Gastroesophageal sphincter (tissue), 4 donors: ENCODE measurements at regions not wholly inside any gene's neighbourhood (a gene's known extent, or its start where the extent isn't known, plus 50 kb on each side); places are given as distances from the start of the nearest gene placed in this dataset.

Experiments used
- ATAC-seq: fragments of 150-250 bp; one replicate; pipeline ENCODE4 v1.9.1; 2016; ENCODE audit warnings: mild to moderate bottlenecking, moderate library complexity
- H3K27ac ChIP-seq, 4 donors: fragments of 200-600 bp; sonication (generic) in 3 of 4; 1 replicate in 3 of 4; 2 replicates in 1 of 4; pipeline ENCODE4 v1.5.1; 2016 to 2019
- H3K27me3 ChIP-seq: fragments of 200-600 bp; sonication (generic); one replicate; pipeline ENCODE4 v1.5.1; 2019
- H3K36me3 ChIP-seq, 2 donors: fragments of 200-600 bp; sonication (generic); one replicate each; pipeline ENCODE4 v1.5.1; 2019; ENCODE audit warnings: control low read depth in 1 of 2
- H3K4me1 ChIP-seq, 3 donors: fragments of 200-600 bp; sonication (generic); 1 replicate in 2 of 3; 2 replicates in 1 of 3; pipeline ENCODE4 v1.5.1; 2016 to 2019; ENCODE audit warnings: control low read depth in 2 of 3
- H3K4me3 ChIP-seq, 2 donors: fragments of 200-600 bp; sonication (generic); one replicate each; pipeline ENCODE4 v1.5.1; 2019; ENCODE audit warnings: mild to moderate bottlenecking in 1 of 2, moderate library complexity in 1 of 2
- H3K9me3 ChIP-seq, 3 donors: fragments of 200-600 bp; sonication (generic); one replicate each; pipeline ENCODE4 v1.5.1; 2017 to 2019; ENCODE audit warnings: control low read depth in 2 of 3
- CTCF ChIP-seq, 4 experiments: fragments of 200-600 bp in 2 of 4; fragments of 450-650 bp in 2 of 4; sonication (generic) in 1 of 4; IDR thresholded peaks; one replicate each; pipeline ENCODE4 v1.5.1; 2017 to 2019; ENCODE audit warnings: antibody characterized with exemption in 4 of 4, mild to moderate bottlenecking in 2 of 4, moderate library complexity in 2 of 4
- EP300 ChIP-seq: sonication (generic); formaldehyde crosslinking; IDR thresholded peaks from one replicate; pipeline ENCODE4 v1.6.1; 2017; ENCODE audit warnings: antibody characterized with exemption, mild to moderate bottlenecking
- POLR2A ChIP-seq, 2 donors: fragments of 450-650 bp; IDR thresholded peaks; one replicate each; pipeline ENCODE4 v1.6.1; 2017; ENCODE audit warnings: antibody characterized with exemption in 2 of 2, mild to moderate bottlenecking in 2 of 2, moderate library complexity in 1 of 2
- POLR2AphosphoS5 ChIP-seq: sonication (generic); formaldehyde crosslinking; IDR thresholded peaks from one replicate; pipeline ENCODE4 v1.6.1; 2017; ENCODE audit warnings: antibody characterized with exemption
- WGBS, 2 donors: methylation state at CpG; one replicate each; pipeline ENCODE4 v1.1.5; 2018; ENCODE audit warnings: low coverage in 1 of 2; 5-methylcytosine and 5-hydroxymethylcytosine counted together

DNA sequence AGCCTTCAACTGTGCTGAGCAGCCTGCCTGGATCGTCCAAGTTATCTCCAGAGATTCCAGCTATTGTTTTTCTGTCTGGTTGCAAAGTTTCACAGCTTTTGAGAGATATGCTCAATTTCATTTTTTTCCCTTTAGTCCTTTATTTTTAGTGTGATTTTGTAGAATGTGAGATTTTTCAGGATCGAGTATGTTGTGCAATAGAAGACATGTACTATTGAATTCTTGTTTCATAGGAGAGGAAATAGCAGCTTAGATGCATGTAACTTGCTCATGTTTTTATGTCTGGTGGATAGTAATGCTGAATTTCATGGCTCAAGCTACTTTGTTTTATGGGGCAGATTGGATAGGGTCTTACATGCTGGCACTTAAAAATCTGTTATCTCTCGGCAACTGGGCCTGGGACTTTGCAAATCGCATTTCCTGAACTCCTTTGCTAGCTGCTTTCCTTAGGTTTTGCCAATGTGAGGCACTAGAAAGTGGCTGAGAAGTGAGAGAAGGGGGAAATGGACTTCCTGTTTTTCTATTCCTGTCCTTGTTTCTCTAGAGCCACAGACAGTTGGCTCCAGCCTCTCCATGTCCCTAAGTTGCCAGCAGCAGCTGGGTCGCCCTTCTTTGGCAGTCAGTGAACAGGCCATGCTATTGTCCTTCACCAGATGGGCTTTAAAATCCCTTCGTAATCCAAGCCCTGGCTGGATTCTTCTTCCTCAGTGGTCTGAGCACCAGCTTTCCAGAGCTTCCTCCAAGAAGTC is 101.4 kb upstream of the PDE4B start:
- WGBS, 2 donors = 56 to 75% methylated on average over 2 to 6 of the region's 6 CpGs
- Histone ChIP-seq H3K4me1 (peaks cover 0 to 31% (median 0%) of the 10 kb centered on the region in 3 donors), H3K9me3 (no peaks in the 10 kb centered on the region), H3K36me3 (no peaks in the 10 kb centered on the region), H3K27me3 (no peaks in the 10 kb centered on the region), H3K4me3 (no peak overlapping the region), H3K27ac (peak overlapping the region in 1 of 4 donors; percentile 12)
- peak; percentile 14 for ATAC-seq
- TF ChIP-seq POLR2A (IDR thresholded peaks at IDR 0.05) (no peak), EP300 (no peak)

- peaks cover 0 to 31% (median 0%) of the 10 kb centered on the region in 3 donors for H3K4me1 ChIP-seq
- H3K4me3 ChIP-seq = no peak overlapping the region
- no peaks in the 10 kb centered on the region for H3K36me3 ChIP-seq
- peak; percentile 11 for ATAC-seq
- H3K27ac ChIP-seq = no peak overlapping the region
- H3K9me3 ChIP-seq = no peaks in the 10 kb centered on the region
- TF ChIP-seq POLR2AphosphoS5 = no peak
- TF ChIP-seq CTCF (IDR thresholded peaks at IDR 0.05) = no peak
- TF ChIP-seq POLR2A (IDR thresholded peaks at IDR 0.05) = no peak
- TF ChIP-seq EP300 = no peak
- H3K27me3 ChIP-seq = no peaks in the 10 kb centered on the region
- 54 to 85% methylated on average over 3 of the region's 3 CpGs for WGBS, 2 donors
Observed at GRCh38 chr1:65691972-65692371, 100.7 kb upstream of the PDE4B start.

DNA sequence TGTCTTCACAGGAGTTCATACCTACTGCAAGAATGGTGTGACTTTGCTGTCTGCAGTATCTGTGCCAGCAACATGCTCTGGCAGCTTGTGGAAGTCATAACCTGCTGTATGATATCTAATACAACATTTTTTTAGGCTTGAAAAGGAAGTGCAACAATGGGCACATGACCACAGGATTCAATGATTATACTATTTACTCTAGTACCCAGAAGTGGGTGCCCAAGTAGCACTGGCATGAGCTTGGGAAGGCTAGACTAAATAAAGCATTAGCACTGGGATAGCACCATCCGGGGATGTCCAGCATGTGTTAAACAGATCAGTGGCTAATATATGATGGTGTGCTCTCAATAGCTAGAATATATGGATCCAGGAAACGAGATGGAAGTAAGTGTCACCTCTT is 98.6 kb upstream of the PDE4B start:
- no peak overlapping the region for H3K27ac ChIP-seq
- TF ChIP-seq CTCF (IDR thresholded peaks at IDR 0.05) (no peak), POLR2AphosphoS5 (no peak), EP300 (no peak), POLR2A (IDR thresholded peaks at IDR 0.05) (no peak)
- H3K4me3 ChIP-seq = no peak overlapping the region
- ATAC-seq = no peak
- H3K36me3 ChIP-seq = no peaks in the 10 kb centered on the region
- H3K9me3 ChIP-seq = no peaks in the 10 kb centered on the region
- H3K27me3 ChIP-seq = peaks cover 5% of the 10 kb centered on the region
- peaks cover 0 to 21% (median 0%) of the 10 kb centered on the region in 3 donors for H3K4me1 ChIP-seq
- WGBS, 2 donors = 58 to 81% methylated on average over 2 of the region's 2 CpGs

GRCh38 chr1:65694933-65695332 is 97.8 kb upstream of the PDE4B start:
- no peak overlapping the region for H3K4me3 ChIP-seq
- peaks cover 0 to 21% (median 0%) of the 10 kb centered on the region in 3 donors for H3K4me1 ChIP-seq
- H3K27ac ChIP-seq = no peak overlapping the region
- ATAC-seq = no peak
- WGBS, 2 donors = 41 to 54% methylated on average over 2 of the region's 2 CpGs
- no peaks in the 10 kb centered on the region for H3K9me3 ChIP-seq
- no peaks in the 10 kb centered on the region for H3K36me3 ChIP-seq
- no peak for TF ChIP-seq CTCF (IDR thresholded peaks at IDR 0.05)
- no peak for TF ChIP-seq POLR2AphosphoS5
- peaks cover 5% of the 10 kb centered on the region for H3K27me3 ChIP-seq

DNA sequence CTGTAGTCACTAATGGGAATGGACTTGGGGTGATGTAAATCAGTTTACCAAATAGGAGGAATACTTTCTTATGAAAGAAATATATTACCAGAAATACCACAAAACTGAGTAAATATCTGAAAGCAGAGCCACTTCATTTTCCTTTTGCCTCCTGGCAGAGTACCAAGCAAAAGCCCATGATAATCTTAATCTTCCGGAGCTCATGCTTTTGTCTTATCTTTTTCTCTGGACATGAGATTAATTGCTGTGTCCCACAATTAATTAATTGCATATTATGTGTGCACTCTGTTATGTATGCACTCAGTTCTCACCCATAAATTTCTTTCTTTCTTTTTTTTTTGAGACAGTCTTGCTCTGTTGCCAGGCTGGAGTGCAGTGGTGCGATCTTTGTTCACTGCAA is 94.1 kb upstream of the PDE4B start:
- Histone ChIP-seq H3K9me3 (no peaks in the 10 kb centered on the region), H3K4me1 (no peaks in the 10 kb centered on the region), H3K36me3 (no peaks in the 10 kb centered on the region), H3K4me3 (no peak overlapping the region), H3K27me3 (peaks cover 5% of the 10 kb centered on the region), H3K27ac (no peak overlapping the region)
- ATAC-seq = no peak
- TF ChIP-seq CTCF (IDR thresholded peaks at IDR 0.05) = no peak
- no peak for TF ChIP-seq EP300
- no peak for TF ChIP-seq POLR2AphosphoS5
- TF ChIP-seq POLR2A (IDR thresholded peaks at IDR 0.05) = no peak
- WGBS, 2 donors = 27 to 67% methylated on average over 1 to 2 of the region's 2 CpGs
